H54 (cell line): ENCODE measurements at regions not wholly inside any gene's neighbourhood (a gene's known extent, or its start where the extent isn't known, plus 50 kb on each side); places are given as distances from the start of the nearest gene placed in this dataset.
"Not testable (repeated sequence)": the region's sequence is repeated elsewhere in the genome, so short reads cannot be mapped to it uniquely, and the experiment has no call there.

ENCODE experiments used
- DNase-seq: peaks from one replicate; pipeline ENCODE4 v3.0.0; 2011; ENCODE audit warnings: low spot score, mixed read lengths; ENCODE audit not compliant: insufficient read length
- FAIRE-seq: peaks from 3 replicates; lab custom pipeline; 2011; peaks lifted over from hg19 to GRCh38; lab: Jason Lieb, UNC
- POLR2A ChIP-seq: IDR thresholded peaks from 2 replicates; pipeline ENCODE4 v1.6.1; 2011; ENCODE audit warnings: low read depth, mild to moderate bottlenecking, low read length

DNA sequence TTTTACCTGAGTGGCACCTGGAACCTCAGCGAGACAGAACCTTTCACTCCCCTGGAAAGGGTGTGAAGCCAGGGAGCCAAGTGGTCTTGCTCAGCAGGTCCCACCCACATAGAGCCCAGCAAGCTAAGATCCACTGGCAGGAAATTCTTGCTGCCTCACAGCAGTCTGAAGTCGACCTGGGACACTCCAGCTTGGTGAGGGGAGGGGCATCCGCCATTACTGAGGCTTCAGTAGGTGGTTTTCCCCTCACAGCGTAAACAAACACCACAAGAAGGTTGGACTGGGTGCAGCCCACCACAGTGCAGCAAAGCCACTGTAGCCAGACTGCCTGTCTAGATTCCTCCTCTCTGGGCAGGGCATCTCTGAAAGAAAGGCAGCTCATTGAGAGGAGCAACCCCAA, 134.7 kb upstream of the RSPO3 start:
- no peak for TF ChIP-seq POLR2A
- no peak for DNase-seq
- FAIRE-seq, result no peak

- not testable (repeated sequence) for DNase-seq, FAIRE-seq
These were observed 130.3 kb upstream of the RSPO3 start for GRCh38 chr6:126988125-126988524.

DNA sequence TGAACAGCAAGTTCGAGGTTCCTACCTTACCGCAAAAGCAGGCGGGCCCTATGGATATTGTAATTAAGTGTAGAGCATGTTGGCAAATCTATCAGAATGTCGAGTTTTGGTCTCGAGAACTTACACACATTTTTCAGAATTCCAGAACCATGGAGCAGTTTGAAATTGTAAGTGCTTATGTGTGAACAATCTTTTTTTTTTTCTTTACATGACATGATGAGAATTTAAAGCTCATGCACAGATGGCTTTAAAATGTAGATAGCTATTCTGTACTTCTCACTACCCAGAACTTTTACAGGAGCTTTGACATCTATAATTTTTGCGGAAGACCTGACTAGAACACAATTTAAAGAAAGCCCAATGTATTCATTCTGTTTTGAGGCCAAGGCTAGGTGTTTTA, 117.8 kb upstream of the RSPO3 start:
- DNase-seq (no peak), FAIRE-seq (no peak)
- TF ChIP-seq POLR2A, result no peak

- no peak for TF ChIP-seq POLR2A
- no peak for DNase-seq
- FAIRE-seq, result no peak
These were observed 104.6 kb upstream of the RSPO3 start for GRCh38 chr6:127013865-127014264.

GRCh38 chr6:127015858-127016257, 102.6 kb upstream of the RSPO3 start:
- TF ChIP-seq POLR2A, result no peak
- FAIRE-seq (no peak), DNase-seq (no peak)

DNA sequence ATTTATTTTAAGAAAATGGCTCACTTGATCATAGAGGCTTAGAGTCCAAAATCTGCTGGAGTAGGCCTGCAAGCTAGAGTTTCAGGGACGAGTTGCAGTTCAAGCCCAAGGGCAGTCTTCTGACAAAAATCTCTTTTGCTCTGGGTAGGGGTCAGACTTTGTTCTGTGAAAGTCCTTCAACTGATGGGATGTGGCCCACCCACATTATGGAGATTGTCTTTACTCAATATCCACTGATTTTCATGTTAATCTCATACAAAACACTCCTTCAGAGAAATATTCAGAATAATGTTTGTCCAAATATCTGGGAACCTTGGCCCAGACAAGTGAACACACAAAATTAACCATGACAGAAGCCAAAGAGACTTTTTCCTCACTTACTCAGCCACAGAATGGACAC, 98.6 kb upstream of the RSPO3 start:
- FAIRE-seq, result no peak
- TF ChIP-seq POLR2A, result no peak

GRCh38 chr6:127022302-127022701, 96.2 kb upstream of the RSPO3 start:
- TF ChIP-seq POLR2A, result no peak
- DNase-seq (no peak), FAIRE-seq (no peak)

More for the DNA sequence above, 98.6 kb upstream of the RSPO3 start:
- no peak for DNase-seq

DNA sequence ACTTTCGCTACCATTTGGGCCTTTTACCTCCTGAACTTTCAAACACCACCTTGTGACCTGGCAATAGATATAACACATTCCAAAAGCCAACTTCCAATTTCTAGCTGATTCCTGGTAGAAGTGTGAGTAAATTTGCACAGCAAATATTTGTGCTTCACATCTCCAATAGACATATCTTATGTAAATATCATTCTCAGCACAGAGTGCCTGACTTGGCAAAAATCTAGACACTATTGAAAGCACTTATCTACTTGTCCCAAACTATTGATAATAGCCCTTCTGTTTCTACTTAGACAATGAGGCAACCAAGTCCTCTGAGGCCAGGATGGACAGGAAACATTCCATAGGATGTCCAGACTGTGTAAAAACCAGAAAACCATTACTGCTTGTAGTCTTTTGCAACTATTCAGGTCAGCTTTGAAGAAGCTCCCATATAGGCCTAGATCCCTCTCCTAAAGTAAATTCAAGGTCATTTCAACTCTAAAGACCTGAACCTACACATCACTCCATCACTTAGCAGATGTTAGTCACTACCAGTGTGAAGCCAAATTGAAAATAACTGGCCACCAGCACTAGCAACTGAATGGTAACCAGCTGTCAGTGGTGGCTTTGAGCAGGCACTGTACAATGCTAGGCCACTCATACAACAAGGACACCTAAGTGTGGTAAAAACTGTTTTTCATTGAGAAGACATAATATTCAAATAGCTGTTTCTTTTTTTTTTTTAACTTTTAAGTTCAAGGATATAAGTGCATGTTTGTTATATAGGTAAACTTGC, 95.3 kb upstream of the RSPO3 start:
- DNase-seq (no peak), FAIRE-seq (no peak)
- TF ChIP-seq POLR2A, result no peak

DNA sequence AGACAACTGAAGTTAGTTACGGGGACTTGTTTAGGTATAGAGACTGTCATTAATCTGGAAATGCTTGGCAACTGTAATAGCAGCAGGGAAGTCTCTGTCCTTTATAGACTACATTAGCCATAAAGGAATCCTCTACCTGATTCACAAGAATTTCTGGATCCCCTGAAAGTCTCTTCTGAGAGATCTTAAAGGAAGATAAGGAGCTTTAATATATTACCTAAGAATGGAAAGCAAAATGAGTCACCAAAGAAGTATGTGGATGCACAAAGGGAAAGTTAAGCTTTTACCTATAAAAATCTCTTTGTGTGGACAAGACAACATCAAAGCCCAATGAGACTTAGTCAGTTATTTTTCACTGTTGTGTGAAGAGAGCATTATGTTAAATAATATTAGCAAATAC, 92.2 kb upstream of the RSPO3 start:
- no peak for TF ChIP-seq POLR2A
- DNase-seq (no peak), FAIRE-seq (no peak)

DNA sequence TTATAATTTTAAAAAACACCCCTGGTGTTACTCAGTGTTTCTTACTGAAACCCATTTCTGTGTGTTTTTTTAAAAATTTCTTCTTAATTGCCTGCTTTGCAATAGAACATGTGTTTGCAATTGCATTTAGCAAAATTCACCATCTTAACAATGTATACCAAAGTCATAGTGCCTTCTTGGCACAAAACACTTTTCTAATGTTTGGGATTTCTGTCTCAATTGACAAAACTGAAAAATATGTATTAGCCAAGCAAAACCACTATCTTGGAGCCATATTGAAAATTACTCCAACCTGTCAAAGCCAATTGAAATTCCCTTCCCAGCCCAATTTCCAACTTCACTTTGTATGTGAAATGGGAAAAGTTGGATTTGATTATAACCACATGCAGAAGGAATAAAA, 88.4 kb upstream of the RSPO3 start:
- DNase-seq, result no peak
- FAIRE-seq, result no peak
- TF ChIP-seq POLR2A, result no peak

- no peak for TF ChIP-seq POLR2A
- no peak for FAIRE-seq
- no peak for DNase-seq
These were observed 87.6 kb upstream of the RSPO3 start for GRCh38 chr6:127030836-127031235.

GRCh38 chr6:127031511-127031910, 87.0 kb upstream of the RSPO3 start:
- FAIRE-seq (no peak), DNase-seq (no peak)
- TF ChIP-seq POLR2A, result no peak

- TF ChIP-seq POLR2A, result no peak
- FAIRE-seq, result no peak
- DNase-seq, result no peak
These were observed 85.5 kb upstream of the RSPO3 start for GRCh38 chr6:127032971-127033370.

GRCh38 chr6:127051571-127052260, 66.8 kb upstream of the RSPO3 start:
- DNase-seq (no peak), FAIRE-seq (no peak)
- no peak for TF ChIP-seq POLR2A
